ENCODE measurements at regions not wholly inside any gene's neighbourhood (a gene's known extent, or its start where the extent isn't known, plus 50 kb on each side); places are given as distances from the start of the nearest gene placed in this dataset.

DNA sequence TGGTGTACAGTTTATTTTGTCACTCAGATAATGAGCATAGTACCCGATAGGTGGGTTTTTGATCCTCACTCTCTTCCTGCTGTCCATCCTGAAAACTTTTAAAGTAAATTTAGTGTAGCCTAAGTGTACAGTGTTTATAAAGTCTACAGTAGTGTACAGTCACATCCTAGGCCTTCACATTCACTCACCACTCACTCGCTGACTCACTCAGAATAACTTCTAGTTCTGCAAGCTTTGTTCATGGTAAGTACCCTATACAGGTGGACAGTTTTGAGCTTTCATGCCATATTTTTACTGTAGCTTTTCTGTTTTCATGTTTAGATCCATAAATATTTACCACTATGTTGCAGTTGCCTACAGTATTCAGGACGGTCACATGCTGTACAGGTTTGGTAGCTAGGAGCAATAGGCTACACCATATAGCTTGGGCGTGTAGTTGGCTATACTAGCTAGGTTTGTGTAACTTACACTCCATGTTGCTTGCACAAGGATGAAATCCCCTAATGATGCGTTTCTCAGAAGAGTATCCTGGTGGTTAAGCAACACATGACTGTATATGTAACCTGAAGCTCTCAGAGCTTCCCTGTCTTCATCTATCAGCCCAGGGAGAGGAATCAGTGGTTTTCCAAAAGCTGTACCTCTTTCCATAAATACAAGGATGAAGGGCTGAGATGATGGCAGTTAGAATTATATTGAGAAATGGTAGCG, 87.6 kb upstream of the SLC25A26 start:
- DNase-seq (ENCODE audit: extremely low read depth, low read depth, low spot score), result peak; percentile 54

DNA sequence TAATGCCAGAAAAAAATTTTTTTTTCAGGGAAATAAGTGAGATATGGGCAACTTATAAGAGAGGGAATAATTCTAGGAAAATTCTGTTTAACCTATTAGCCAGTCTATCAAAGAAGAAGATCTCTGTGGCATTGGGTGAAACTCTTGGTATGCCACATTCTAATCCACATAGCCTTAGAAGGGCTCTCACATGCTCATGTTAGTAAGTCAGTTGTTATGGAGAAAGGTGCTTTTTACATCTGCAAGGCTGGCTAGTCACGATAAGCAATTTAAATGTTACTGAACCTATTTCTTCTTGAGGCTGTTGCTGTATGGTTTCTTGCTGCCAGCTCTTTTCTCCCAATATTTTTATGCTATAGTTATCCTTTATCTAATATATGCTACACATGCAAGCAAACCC, 89.9 kb upstream of the MAGI1 start:
- DNase-seq (ENCODE audit: extremely low read depth, low read depth, low spot score), result no peak

DNA sequence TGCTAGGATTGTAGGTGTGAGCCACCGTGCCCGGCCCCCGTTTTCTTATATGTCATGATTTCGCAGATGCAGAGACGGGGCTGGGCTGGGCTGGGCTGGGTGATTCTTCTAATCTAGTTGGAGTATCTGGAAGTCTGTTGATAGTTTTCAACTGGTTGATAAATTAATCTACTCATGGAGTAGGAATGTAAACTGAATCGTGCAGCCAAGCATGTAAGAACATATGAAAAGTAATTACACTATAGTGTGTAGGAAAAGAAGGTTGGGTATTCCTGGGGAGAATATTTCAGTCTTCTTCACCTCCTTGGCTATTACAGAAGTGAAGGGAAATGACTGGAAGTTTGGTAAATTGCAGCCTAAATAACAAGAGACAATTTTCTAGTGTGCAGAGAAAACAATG, 82.6 kb upstream of the MAGI1 start:
- no peak for DNase-seq (ENCODE audit: extremely low read depth, low read depth, low spot score)

DNA sequence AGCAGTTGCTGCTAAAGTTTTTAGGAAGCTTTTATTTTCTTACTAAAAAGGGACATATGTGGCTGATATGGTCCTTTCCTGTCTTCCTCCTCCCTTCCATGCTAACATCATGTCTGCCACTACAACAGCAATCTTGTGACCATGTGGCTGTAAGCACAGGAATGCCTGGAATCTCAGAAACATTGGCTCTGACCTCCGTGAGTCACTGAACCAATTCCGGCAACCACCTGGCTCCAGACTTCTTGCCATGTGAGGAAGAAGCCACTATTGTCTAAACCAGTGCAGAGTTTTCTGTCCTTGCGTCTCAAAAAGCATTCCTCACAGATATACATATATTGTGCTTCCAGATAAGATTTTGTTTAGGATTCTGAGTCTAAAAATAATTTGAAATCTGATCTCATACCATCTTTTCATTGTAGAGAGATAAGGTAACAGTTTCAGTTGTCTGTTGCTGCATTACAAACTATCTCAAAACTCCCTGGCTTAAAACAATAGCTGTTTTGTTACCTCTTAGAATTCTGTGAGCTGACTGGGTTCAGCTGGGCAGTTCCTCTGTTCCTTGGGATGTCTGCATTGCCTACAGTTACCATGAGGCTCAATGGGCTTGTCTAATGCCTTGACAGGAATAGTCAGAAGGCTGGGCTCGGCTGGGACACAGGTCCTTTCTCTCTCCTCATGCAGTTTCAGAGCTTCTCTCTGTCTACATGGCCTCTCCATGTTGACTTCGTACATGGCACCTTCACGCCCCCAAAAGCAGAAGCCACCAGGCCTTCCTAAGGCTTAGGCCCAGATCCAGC, 77.3 kb upstream of the MAGI1 start:
- peak; percentile 96 for DNase-seq (ENCODE audit: extremely low read depth, low read depth, low spot score)

DNA sequence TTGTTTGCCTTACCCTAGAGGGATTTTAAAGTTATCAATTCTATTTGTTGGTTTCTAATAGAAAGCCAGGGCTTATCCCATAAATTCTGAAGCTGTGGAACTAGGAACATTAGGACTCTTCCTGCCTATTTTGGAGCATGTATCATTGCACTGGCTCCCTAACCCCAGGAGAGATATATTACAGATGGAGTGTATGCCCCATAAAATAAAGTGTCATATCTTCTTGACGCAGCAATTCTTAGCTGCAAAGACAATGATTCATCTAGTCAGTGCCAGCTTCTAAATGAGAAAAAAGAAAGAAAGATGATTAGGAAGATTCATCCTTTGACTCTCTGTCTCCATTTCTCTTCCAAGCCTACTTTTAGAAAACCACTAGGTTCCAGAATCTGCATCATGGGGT, 74.8 kb upstream of the MAGI1 start:
- no peak for DNase-seq (ENCODE audit: extremely low read depth, low read depth, low spot score)

DNA sequence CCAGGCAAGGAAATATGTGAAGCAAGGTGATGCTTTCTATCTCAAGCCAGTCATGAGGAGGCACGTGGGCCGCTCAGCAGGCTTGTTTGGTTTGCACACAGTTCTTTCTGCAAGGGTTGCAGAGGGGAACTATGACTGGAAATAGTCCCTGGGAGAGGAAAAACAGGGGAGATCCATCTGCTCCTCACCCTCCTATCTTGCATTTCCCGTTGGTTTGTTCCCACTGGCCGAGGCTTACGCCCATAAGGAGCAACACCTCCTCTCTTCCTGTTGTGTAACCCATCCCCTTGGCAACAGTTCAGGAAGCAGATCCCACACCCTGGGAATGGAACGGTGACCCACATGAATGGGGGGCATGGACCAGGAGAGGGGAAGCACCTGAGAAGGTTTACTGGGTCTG, 72.1 kb upstream of the MAGI1 start:
- no peak for DNase-seq (ENCODE audit: extremely low read depth, low read depth, low spot score)

DNA sequence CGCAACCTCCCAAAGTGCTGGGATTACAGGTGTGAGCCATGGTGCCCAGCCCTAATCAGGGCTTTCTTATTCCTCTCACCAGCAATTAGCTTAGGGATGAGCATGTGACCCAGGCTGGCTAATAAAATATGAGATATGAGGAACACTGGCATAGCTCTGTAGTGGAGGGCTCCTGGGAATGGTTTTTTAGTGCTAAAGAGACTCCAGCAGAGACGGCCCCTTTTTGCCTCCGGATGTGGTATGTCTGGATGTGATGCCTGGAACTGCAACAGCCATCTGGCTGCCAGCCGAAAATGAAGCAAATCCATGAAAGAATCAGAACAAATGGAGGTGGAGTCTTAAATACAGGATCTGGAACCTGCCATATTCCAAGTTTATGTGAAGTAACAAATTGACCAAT, 69.1 kb upstream of the MAGI1 start:
- no peak for DNase-seq (ENCODE audit: extremely low read depth, low read depth, low spot score)

DNA sequence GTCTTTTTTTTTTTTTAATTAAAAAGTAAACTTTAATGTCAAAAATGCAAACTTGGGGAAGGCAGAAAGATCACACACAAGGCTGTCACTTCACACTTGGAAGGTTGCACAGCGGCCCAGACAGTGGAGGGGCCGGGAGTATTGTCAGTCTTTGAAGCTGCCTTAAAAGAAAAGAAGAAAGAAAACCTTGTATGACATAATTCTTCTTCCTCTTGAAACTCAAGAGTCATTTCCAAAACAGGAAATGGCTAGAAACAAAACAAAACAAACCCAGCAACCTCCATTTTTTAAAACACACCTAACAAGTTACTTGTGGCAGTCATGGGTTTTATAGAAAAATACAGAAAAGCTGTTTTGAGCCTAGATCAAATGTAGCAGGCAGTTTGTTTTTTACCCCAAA, 68.1 kb upstream of the MAGI1 start:
- DNase-seq (ENCODE audit: extremely low read depth, low read depth, low spot score), result no peak

DNA sequence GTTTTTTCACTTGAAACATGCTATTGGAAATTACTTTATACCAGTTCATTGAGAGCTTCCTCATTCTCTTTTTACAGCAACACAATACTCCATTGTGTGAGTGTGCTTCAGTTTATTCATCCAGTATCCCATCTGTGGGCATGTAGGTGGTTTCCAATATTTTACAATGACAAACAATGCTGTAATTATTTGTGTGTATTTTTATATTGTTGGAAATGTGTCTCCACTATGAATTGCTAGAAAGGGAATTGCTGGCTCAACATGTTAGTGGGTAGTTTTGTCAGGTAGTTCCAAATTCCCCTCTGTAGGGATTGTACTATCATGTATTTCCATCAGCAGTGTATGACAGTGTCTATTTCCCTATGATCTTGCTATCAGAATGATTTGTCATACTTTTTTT, 65.8 kb upstream of the MAGI1 start:
- DNase-seq (ENCODE audit: extremely low read depth, low read depth, low spot score), result no peak

DNA sequence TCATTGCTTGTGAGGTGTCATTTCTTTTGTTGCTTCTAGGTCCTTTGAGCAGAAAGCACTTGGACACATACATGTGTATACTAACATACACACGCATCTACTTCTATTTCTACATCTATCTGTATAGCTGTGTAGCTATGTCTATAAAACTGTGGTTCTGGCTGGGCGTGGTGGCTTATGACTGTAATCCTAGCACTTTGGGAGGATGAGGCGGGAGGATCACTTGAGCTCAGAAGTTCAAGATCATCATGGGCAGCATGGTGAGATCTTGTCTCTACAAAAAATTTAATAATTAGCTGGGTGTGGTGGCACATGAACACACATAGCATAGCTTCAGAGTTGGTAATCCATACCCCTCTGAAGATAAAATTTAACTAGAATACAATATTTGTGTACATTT, 65.0 kb upstream of the MAGI1 start:
- no peak for DNase-seq (ENCODE audit: extremely low read depth, low read depth, low spot score)

DNA sequence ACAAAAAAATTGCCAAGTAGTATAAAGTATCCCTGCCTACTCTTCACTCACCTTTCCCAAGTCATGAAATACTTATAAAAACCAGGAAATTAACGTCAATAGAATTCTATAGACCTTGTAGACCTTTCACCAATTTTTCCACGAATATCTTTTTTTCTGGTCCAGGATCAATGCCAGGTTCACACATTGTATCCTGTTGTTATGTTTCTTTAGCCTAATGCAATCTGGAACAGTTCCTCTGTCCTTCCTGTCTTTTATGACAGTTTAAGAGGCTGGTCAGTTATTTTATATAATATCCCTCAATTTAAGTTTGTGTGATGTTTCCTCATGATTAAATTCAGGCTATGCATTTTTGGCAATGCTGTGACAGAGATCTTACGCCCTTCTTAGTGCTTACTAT, 63.2 kb upstream of the MAGI1 start:
- DNase-seq (ENCODE audit: extremely low read depth, low read depth, low spot score), result no peak

DNA sequence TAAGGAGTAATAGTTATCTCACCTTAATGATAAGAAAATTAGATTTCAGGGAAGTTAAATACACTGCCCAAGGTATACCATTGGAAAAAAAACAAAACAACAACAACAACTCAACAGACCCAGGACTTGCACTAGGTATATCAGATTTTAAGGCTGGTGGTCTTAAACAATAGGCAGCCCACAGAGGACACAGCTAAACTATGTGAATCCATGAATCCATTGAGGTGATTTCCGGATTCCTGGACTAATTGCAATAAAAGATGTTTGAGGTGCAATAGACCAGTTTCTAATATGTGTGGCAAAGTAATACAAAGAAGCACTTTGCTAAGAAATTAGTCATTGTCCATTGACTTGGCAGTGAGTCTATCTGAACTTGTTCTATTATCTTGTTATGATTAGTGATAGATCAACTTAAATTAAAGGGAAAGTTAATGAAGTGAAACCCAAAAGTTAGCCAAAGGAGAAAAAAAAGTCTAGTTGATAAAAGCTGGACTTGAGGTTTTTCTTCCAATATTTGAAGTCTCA, 60.9 kb upstream of the MAGI1 start:
- no peak for DNase-seq (ENCODE audit: extremely low read depth, low read depth, low spot score)

DNA sequence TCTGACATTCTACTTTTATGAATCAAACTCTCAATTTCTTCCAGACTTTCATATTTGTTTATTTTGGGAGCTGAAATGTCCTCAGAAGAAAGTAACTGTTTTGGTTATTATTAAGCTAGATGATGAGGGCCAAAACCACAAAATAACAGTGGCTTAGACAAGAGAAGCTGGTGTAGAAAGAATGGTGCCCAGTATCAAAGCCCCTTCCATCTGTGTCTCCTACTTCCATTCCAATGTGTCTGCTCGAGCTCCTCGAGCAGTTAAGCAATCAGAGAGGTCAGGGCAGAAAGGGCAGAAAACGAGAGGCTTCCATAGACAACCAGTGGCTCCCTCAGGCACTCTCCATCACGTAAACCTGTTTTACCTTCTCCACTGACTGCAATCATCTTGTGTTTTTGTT, 59.7 kb upstream of the MAGI1 start:
- no peak for DNase-seq (ENCODE audit: extremely low read depth, low read depth, low spot score)

DNA sequence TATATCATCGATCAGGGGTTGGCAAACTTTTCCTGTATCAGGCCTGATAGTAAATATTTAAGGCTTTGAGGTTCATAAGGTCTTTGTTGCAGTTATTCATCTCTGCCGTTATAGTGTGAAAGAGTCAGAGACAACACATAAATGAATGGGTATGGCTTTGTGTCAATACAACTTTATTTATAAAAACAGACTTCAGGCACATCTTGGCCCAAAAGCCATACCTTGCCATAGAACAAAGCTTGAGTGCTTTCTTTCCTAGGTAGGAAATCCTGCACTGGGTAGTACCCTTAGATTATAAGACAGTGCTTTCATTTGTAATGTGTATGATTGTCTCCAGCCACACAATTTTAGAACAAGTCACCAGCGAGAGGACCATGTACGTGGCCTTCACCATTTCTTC, 58.9 kb upstream of the MAGI1 start:
- no peak for DNase-seq (ENCODE audit: extremely low read depth, low read depth, low spot score)

DNA sequence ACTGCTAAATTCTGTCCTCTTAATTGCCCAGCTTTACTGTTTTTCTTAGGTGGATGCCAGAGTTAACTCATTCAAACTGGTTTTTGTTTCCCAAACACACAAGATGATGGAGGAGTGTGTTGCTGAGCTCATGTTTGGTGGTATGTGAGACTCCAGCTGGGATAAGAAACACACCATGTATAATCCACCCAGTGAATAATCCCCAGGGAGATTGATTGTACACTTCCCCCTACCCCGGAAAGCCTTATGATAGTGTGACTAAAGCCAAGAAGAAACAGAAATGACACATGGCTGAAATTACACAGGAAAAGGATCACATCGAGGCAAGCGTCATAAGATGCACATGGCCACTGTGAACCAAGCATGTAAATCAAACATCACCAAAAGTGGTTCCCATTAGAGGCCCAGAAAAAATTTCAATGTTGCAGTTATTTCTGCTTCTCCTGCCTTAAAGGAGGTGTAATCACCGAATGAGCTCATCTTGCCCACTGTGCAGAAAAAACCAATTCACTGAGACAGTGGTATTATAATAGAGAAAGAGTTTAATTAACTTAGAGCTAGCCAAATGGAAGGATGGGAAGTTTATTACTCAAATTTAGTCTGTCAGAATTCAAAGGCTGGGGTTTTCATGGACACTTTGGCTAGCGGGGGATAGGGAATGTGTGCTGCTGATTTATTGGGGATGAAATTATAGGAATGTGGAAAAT, 56.7 kb upstream of the MAGI1 start:
- DNase-seq (ENCODE audit: extremely low read depth, low read depth, low spot score), result no peak

DNA sequence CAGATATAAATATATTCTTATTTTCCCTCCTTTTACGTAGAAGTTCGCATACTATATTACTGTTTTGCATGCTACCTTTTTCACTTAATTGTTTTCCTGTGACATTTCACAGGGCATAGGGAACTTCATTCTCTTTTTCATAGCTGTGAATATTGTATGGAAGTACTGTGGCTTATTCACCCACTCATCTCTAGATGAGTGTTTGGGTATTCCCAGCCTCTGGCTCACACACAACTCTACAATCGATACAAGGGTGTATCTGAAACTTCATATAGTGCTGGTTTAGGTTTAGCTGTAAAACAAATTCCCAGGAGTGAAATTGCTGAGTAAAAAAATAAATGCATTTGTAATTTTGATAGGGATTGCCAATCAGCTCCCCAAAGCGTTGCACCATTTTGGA, 55.3 kb upstream of the MAGI1 start:
- DNase-seq (ENCODE audit: extremely low read depth, low read depth, low spot score), result no peak

DNA sequence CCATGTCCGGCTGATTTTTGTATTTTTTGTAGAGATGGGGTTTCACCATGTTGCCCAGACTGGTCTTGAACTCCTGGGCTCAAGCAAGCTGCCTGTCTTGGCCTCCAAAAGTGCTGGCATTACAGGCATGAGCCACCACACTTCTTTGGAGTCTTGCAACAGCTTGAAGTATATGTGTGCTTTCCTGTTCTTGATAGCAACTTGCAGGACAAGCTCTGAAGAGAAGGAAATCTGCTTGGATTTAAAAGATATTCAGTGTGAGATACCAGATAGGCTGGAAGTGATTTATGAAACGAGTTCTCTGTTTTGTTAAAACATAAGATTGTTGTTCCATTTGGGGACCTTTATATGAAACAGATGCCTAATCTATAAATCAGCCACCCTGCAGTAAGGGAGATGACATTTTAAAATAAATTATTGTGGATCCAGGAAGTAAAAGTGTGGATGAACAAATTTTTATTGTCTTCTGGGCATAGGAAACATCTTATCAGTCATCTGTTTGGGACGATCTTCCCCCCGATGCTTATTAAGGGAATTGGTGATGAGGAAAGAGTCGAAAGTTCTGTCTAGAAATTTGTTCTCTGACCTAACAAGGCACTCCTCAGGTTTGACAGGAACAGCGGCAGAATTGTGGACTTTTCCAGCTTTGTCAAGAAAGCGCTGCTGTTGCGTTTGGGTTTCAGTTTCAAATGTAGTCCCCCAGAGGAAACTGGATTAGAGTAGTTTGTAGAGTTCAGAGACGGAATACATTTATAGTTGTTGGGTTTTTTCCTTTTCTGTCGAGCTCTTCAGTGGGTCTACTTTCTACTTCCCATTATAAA, 53.7 kb upstream of the MAGI1 start:
- no peak for DNase-seq (ENCODE audit: extremely low read depth, low read depth, low spot score)

Measured in glomerular endothelial cell (primary cell).